ENCODE measurements at regions not wholly inside any gene's neighbourhood (a gene's known extent, or its start where the extent isn't known, plus 50 kb on each side); places are given as distances from the start of the nearest gene placed in this dataset.

GRCh38 chr5:154587123-154588026 is 109.3 kb upstream of the HAND1 start:
- no peak for DNase-seq

GRCh38 chr5:154583671-154584177 is 105.7 kb upstream of the HAND1 start:
- no peak for DNase-seq

- no peak for DNase-seq
Measured at GRCh38 chr5:154580422-154580821, 102.4 kb upstream of the HAND1 start.

GRCh38 chr5:154577416-154577815 is 99.4 kb upstream of the HAND1 start:
- no peak for DNase-seq

GRCh38 chr5:154576429-154576806 is 98.4 kb upstream of the HAND1 start:
- no peak for DNase-seq

- DNase-seq, result no peak
Measured at GRCh38 chr5:154575546-154576428, 97.8 kb upstream of the HAND1 start.

- DNase-seq, result no peak
Measured at GRCh38 chr5:154573011-154573410, 95.0 kb upstream of the HAND1 start.

- DNase-seq, result no peak
Measured at GRCh38 chr5:154571325-154572035, 93.5 kb upstream of the HAND1 start.

GRCh38 chr5:154570572-154571324 is 92.7 kb upstream of the HAND1 start:
- no peak for DNase-seq

- DNase-seq, result no peak
Measured at GRCh38 chr5:154568589-154568988, 90.6 kb upstream of the HAND1 start.

GRCh38 chr5:154567155-154567554 is 89.1 kb upstream of the HAND1 start:
- DNase-seq, result no peak

GRCh38 chr5:154566146-154566680 is 88.2 kb upstream of the HAND1 start:
- no peak for DNase-seq

- no peak for DNase-seq
Measured at GRCh38 chr5:154565123-154565522, 87.1 kb upstream of the HAND1 start.

GRCh38 chr5:154562244-154562880 is 84.3 kb upstream of the HAND1 start:
- DNase-seq, result no peak

GRCh38 chr5:154559398-154560276 is 81.6 kb upstream of the HAND1 start:
- no peak for DNase-seq

- no peak for DNase-seq
Measured at GRCh38 chr5:154557548-154557947, 79.5 kb upstream of the HAND1 start.

GRCh38 chr5:154547551-154547950 is 69.5 kb upstream of the HAND1 start:
- DNase-seq, result no peak

GRCh38 chr5:154546719-154547118 is 68.7 kb upstream of the HAND1 start:
- DNase-seq, result no peak

GRCh38 chr5:154544646-154545045 is 66.6 kb upstream of the HAND1 start:
- no peak for DNase-seq

- no peak for DNase-seq
Measured at GRCh38 chr5:154543380-154543779, 65.4 kb upstream of the HAND1 start.
